H4 (cell line): ENCODE measurements at regions not wholly inside any gene's neighbourhood (a gene's known extent, or its start where the extent isn't known, plus 50 kb on each side); places are given as distances from the start of the nearest gene placed in this dataset.

Experiments used
- DNase-seq: peaks from one replicate; pipeline ENCODE4 v3.0.0-alpha.2; 2015; ENCODE audit warnings: low spot score

GRCh38 chr3:43950775-43951174, 260.0 kb downstream of the ABHD5 start:
- no peak for DNase-seq

- no peak for DNase-seq
Measured at GRCh38 chr3:43951813-43952212, 261.1 kb downstream of the ABHD5 start.

- no peak for DNase-seq
Measured at GRCh38 chr3:43953380-43953779, 262.6 kb downstream of the ABHD5 start.

GRCh38 chr3:43953814-43954692, 263.3 kb downstream of the ABHD5 start:
- DNase-seq = peak; percentile 19

- no peak for DNase-seq
Measured at GRCh38 chr3:43956945-43957344, 266.2 kb downstream of the ABHD5 start.

GRCh38 chr3:43957553-43957952, 266.8 kb downstream of the ABHD5 start:
- DNase-seq = no peak

- no peak for DNase-seq
Measured at GRCh38 chr3:43958005-43958770, 267.4 kb downstream of the ABHD5 start.

- DNase-seq = no peak
Measured at GRCh38 chr3:43958973-43959372, 268.2 kb downstream of the ABHD5 start.

- DNase-seq = no peak
Measured at GRCh38 chr3:43959498-43960447, 269.0 kb downstream of the ABHD5 start.

GRCh38 chr3:43960448-43960840, 269.7 kb downstream of the ABHD5 start:
- DNase-seq = no peak

GRCh38 chr3:43962043-43962442, 271.3 kb downstream of the ABHD5 start:
- no peak for DNase-seq

- no peak for DNase-seq
Measured at GRCh38 chr3:43963208-43963607, 272.5 kb downstream of the ABHD5 start.

GRCh38 chr3:43964640-43965039, 273.9 kb downstream of the ABHD5 start:
- no peak for DNase-seq

GRCh38 chr3:43965656-43966055, 274.9 kb downstream of the ABHD5 start:
- no peak for DNase-seq

- DNase-seq = no peak
Measured at GRCh38 chr3:43966126-43966525, 275.4 kb downstream of the ABHD5 start.

GRCh38 chr3:43966530-43966929, 275.2 kb upstream of the TOPAZ1 start:
- no peak for DNase-seq

GRCh38 chr3:43968465-43968864, 273.2 kb upstream of the TOPAZ1 start:
- no peak for DNase-seq

GRCh38 chr3:43969944-43970343, 271.7 kb upstream of the TOPAZ1 start:
- no peak for DNase-seq

- no peak for DNase-seq
Measured at GRCh38 chr3:43970351-43970750, 271.3 kb upstream of the TOPAZ1 start.

- DNase-seq = no peak
Measured at GRCh38 chr3:43970920-43971319, 270.8 kb upstream of the TOPAZ1 start.

- DNase-seq = no peak
Measured at GRCh38 chr3:43971486-43971885, 270.2 kb upstream of the TOPAZ1 start.

- no peak for DNase-seq
Measured at GRCh38 chr3:43978708-43979107, 263.0 kb upstream of the TOPAZ1 start.
